T-cell (primary cell): ENCODE measurements at regions not wholly inside any gene's neighbourhood (a gene's known extent, or its start where the extent isn't known, plus 50 kb on each side); places are given as distances from the start of the nearest gene placed in this dataset.

Experiments used
- ATAC-seq, 4 experiments: fragments of 200-7000 bp in 3 of 4; fragments of 150-1000 bp in 1 of 4; cut with Tn5 transposase; replicated peaks in 1 of 4; 1 replicate in 3 of 4; 2 replicates in 1 of 4; pipeline ENCODE4 v1.10.0; 2021; ENCODE audit warnings: moderate library complexity in 3 of 4, mild to moderate bottlenecking in 2 of 4, moderate number of reproducible peaks in 1 of 4
- CTCF ChIA-PET, 2 donors: fragments of 300-600 bp; sonication (Branson Sonifier 250); formaldehyde crosslinking; loops; one replicate each; lab custom pipeline; 2022; ENCODE audit warnings: antibody characterized with exemption in 2 of 2; lab: Charles Lee
- POLR2A ChIA-PET, 2 donors: fragments of 300-600 bp; sonication (Branson Sonifier 250); formaldehyde crosslinking; loops; one replicate each; lab custom pipeline; 2022; ENCODE audit warnings: antibody characterized with exemption in 2 of 2; lab: Charles Lee
- DNase-seq, 35 experiments: peaks; one replicate each; pipeline versions ENCODE4 v3.0.0 to v3.0.0-alpha.2; 2013 to 2023
- H3K27ac ChIP-seq: one replicate; pipeline ENCODE4 v1.5.1; 2013; ENCODE audit warnings: low read length
- H3K27me3 ChIP-seq, 2 experiments: replicated peaks in 1 of 2; 1 replicate in 1 of 2; 2 replicates in 1 of 2; pipeline versions ENCODE4 v1.6.1 to v1.7.0; 2013; ENCODE audit warnings: low read length in 1 of 2, mixed read lengths in 1 of 2; ENCODE audit not compliant: control insufficient read depth in 2 of 2, insufficient read depth in 2 of 2; ENCODE audit errors: extremely low read depth in 1 of 2
- H3K36me3 ChIP-seq, 2 donors: 1 replicate in 1 of 2; 2 replicates in 1 of 2; pipeline versions ENCODE4 v1.6.1 to v1.7.0; 2013; ENCODE audit warnings: low read length in 1 of 2; ENCODE audit not compliant: control insufficient read depth in 2 of 2, insufficient read depth in 1 of 2; ENCODE audit errors: extremely low read depth in 1 of 2
- H3K4me1 ChIP-seq, 2 experiments: 1 replicate in 1 of 2; 2 replicates in 1 of 2; pipeline versions ENCODE4 v1.6.1 to v1.7.0; 2013; ENCODE audit warnings: low read length in 2 of 2, mixed read lengths in 1 of 2; ENCODE audit not compliant: insufficient read depth in 2 of 2, control insufficient read depth in 1 of 2; ENCODE audit errors: extremely low read depth in 1 of 2
- H3K4me3 ChIP-seq, 2 donors: 1 replicate in 1 of 2; 2 replicates in 1 of 2; pipeline versions ENCODE4 v1.5.1 to v1.7.0; 2013; ENCODE audit warnings: mild to moderate bottlenecking in 2 of 2, low read length in 1 of 2, moderate library complexity in 1 of 2; ENCODE audit not compliant: control insufficient read depth in 1 of 2; ENCODE audit errors: extremely low read depth in 1 of 2
- H3K9me3 ChIP-seq: 2 replicates; pipeline ENCODE4 v1.7.0; 2013
- H3K27ac Mint-ChIP-seq, 2 donors: one replicate each; pipeline ENCODE4 v1.8.0; 2020 to 2021; ENCODE audit warnings: mild to moderate bottlenecking in 2 of 2, mixed read lengths in 2 of 2
- H3K27me3 Mint-ChIP-seq, 2 donors: one replicate each; pipeline ENCODE4 v1.8.0; 2021 to 2022; ENCODE audit warnings: mixed read lengths in 2 of 2
- H3K36me3 Mint-ChIP-seq: one replicate; pipeline ENCODE4 v1.8.0; 2021; ENCODE audit warnings: mixed read lengths
- H3K4me1 Mint-ChIP-seq, 3 donors: one replicate each; pipeline ENCODE4 v1.8.0; 2020 to 2022; ENCODE audit warnings: mixed read lengths in 3 of 3, mild to moderate bottlenecking in 1 of 3
- H3K4me3 Mint-ChIP-seq, 3 donors: one replicate each; pipeline ENCODE4 v1.8.0; 2020 to 2022; ENCODE audit warnings: mild to moderate bottlenecking in 3 of 3, mixed read lengths in 3 of 3, moderate library complexity in 3 of 3
- H3K9me3 Mint-ChIP-seq, 3 donors: one replicate each; pipeline ENCODE4 v1.8.0; 2020 to 2022; ENCODE audit warnings: mixed read lengths in 3 of 3
- WGBS: methylation state at CpG from one replicate; pipeline ENCODE4 v1.1.5; 2013; ENCODE audit warnings: missing lambda C conversion rate; ENCODE audit not compliant: insufficient coverage; 5-methylcytosine and 5-hydroxymethylcytosine counted together

GRCh38 chr17:79541056-79541850, 69.6 kb downstream of the RBFOX3 start:
- peaks cover 12 to 32% of the 10 kb centered on the region in 2 donors for H3K27me3 Mint-ChIP-seq
- H3K36me3 Mint-ChIP-seq = no peaks in the 10 kb centered on the region
- POLR2A ChIA-PET = no interaction called here
- CTCF ChIA-PET = no interaction called here
- Histone ChIP-seq H3K36me3 (no peaks in the 10 kb centered on the region), H3K4me3 (no peak overlapping the region), H3K4me1 (no peaks in the 10 kb centered on the region), H3K27me3 (peaks cover 0 to 35% of the 10 kb centered on the region in 2 experiments), H3K27ac (no peak overlapping the region), H3K9me3 (no peaks in the 10 kb centered on the region)
- no peak for ATAC-seq
- H3K9me3 Mint-ChIP-seq = no peaks in the 10 kb centered on the region
- 85% methylated on average over 13 of the region's 15 CpGs for WGBS
- no peak for DNase-seq
- no peak overlapping the region for H3K27ac Mint-ChIP-seq
- no peaks in the 10 kb centered on the region for H3K4me1 Mint-ChIP-seq
- no peak overlapping the region for H3K4me3 Mint-ChIP-seq

DNA sequence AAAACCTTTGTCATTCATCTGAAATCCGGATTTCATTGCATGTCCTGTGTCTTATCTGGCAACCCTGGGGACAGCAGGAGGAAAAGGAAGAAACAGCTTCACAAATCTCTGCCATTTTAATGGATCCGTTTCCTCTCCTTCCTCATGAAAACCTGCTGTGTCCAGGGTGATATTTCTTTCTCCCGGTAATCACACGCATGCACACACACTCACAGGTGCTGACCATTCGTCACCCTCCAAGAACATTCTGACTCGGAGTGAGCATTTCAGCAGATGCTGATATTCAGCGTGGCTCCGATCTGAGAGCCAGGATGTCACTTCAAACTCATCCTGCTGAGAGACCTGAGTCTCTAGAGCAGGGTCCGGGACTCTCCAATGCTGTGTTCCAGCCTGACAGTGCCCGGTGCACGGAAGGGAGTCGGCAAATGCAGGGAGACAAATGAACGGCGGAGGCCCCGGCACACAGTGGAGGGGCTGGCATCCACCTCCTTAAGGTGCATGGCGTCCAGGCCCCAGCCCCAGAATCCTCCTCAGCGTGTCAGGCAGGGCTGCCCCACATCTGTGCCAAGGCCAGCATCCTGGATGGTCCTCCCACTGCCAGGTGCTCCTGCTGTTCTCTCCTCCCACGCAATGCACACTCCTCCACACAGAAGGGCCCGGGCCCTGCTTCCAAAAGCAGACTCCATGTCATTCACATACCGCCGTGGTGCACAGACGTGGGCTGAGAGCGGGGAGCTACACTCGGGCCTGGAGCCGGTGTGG, 70.7 kb downstream of the RBFOX3 start:
- peaks cover 7 to 23% of the 10 kb centered on the region in 2 donors for H3K27me3 Mint-ChIP-seq
- no peak for ATAC-seq
- H3K4me1 Mint-ChIP-seq = no peaks in the 10 kb centered on the region
- Histone ChIP-seq H3K9me3 (no peaks in the 10 kb centered on the region), H3K4me3 (no peak overlapping the region), H3K27me3 (peaks cover 0 to 40% of the 10 kb centered on the region in 2 experiments), H3K27ac (no peak overlapping the region), H3K4me1 (no peaks in the 10 kb centered on the region), H3K36me3 (no peaks in the 10 kb centered on the region)
- H3K4me3 Mint-ChIP-seq = no peak overlapping the region
- ChIA-PET CTCF (no interaction called here), POLR2A (no interaction called here)
- no peak overlapping the region for H3K27ac Mint-ChIP-seq
- no peaks in the 10 kb centered on the region for H3K36me3 Mint-ChIP-seq
- no peak for DNase-seq
- no peaks in the 10 kb centered on the region for H3K9me3 Mint-ChIP-seq
- WGBS = 86% methylated on average over 25 of the region's 25 CpGs

DNA sequence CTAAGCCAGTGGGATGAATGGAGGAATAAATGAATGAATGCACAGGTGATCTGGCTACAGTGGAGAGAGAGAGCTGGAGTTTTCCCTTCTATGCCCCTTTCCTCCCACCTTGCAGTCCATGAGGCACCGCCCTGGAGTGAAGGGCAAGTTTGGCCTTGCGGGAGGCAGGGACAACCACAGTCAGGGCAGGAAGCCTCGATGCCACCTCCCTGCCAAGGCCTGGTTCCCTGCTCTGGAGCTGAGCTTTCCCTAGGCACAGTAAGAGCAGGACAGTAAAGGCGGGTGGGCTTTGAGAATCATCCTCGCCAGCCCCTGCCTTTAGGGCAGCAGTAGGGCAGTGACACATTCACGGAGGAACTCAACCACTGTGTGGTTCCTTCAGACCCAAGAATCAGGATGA, 72.6 kb downstream of the RBFOX3 start:
- H3K36me3 Mint-ChIP-seq = no peaks in the 10 kb centered on the region
- CTCF ChIA-PET = no interaction called here
- Histone ChIP-seq H3K9me3 (no peaks in the 10 kb centered on the region), H3K4me3 (no peak overlapping the region), H3K36me3 (no peaks in the 10 kb centered on the region), H3K4me1 (no peaks in the 10 kb centered on the region), H3K27ac (no peak overlapping the region), H3K27me3 (peaks cover 0 to 39% of the 10 kb centered on the region in 2 experiments)
- peaks cover 9 to 17% of the 10 kb centered on the region in 2 donors for H3K27me3 Mint-ChIP-seq
- H3K9me3 Mint-ChIP-seq = no peaks in the 10 kb centered on the region
- ATAC-seq (no peak), DNase-seq (no peak)
- WGBS = 77% methylated on average over 6 of the region's 6 CpGs
- H3K4me3 Mint-ChIP-seq = no peak overlapping the region
- H3K4me1 Mint-ChIP-seq = no peaks in the 10 kb centered on the region
- POLR2A ChIA-PET = no interaction called here
- no peak overlapping the region for H3K27ac Mint-ChIP-seq

DNA sequence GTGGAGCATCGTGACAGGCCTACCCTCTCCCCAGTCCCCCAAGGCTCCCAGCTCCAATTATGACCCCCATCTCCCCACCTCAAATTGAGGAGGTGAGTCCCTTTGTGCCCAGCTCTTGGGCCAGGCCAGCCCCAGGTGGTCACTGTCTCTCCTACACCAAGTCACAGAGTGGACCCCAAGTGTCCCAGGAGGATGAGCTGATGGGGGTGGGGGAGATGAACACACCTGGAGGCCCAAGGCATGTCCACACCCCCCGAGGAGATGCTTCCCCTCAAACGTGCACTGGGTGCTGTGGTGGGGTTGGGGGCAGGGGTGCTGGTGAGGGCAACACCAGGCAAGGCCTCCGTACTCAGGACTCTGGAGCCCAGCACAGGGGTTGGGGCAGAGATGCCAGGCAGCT, 73.2 kb downstream of the RBFOX3 start:
- H3K27me3 Mint-ChIP-seq = peaks cover 9 to 20% of the 10 kb centered on the region in 2 donors
- no peak overlapping the region for H3K4me3 ChIP-seq
- DNase-seq = no peak
- WGBS = 49% methylated on average over 3 of the region's 4 CpGs
- H3K4me1 ChIP-seq = no peaks in the 10 kb centered on the region
- ChIA-PET POLR2A (no interaction called here), CTCF (no interaction called here)
- peaks cover 0 to 42% of the 10 kb centered on the region in 2 experiments for H3K27me3 ChIP-seq
- H3K4me1 Mint-ChIP-seq = no peaks in the 10 kb centered on the region
- no peak overlapping the region for H3K27ac ChIP-seq
- H3K9me3 Mint-ChIP-seq = no peaks in the 10 kb centered on the region
- ATAC-seq = no peak
- no peaks in the 10 kb centered on the region for H3K36me3 Mint-ChIP-seq
- H3K4me3 Mint-ChIP-seq = no peak overlapping the region
- no peaks in the 10 kb centered on the region for H3K9me3 ChIP-seq
- H3K27ac Mint-ChIP-seq = no peak overlapping the region
- H3K36me3 ChIP-seq = no peaks in the 10 kb centered on the region

DNA sequence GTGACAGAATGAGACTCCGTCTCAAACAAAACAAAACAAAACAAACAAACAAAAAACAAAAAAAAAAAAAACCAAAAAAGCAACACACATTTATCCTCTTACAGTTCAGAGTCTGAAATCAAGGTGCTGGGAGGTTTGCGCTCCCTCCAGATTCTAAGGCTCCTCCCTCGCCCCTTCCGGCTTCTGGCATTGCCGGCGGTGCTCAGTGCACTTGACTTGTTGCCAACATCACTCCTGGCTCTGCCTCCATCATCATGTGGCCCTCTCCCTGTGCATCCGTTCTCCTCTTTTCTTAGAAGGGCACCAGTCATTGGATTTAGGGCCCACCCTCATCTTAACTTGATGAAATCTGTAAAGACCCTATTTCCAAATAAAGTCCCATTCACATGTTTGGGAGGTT, 73.8 kb downstream of the RBFOX3 start:
- no peaks in the 10 kb centered on the region for H3K4me1 ChIP-seq
- DNase-seq (no peak), ATAC-seq (no peak)
- H3K27ac ChIP-seq = no peak overlapping the region
- no peaks in the 10 kb centered on the region for H3K9me3 Mint-ChIP-seq
- H3K27me3 ChIP-seq = peaks cover 0 to 48% of the 10 kb centered on the region in 2 experiments
- H3K4me1 Mint-ChIP-seq = no peaks in the 10 kb centered on the region
- H3K36me3 Mint-ChIP-seq = no peaks in the 10 kb centered on the region
- ChIA-PET CTCF (no interaction called here), POLR2A (no interaction called here)
- H3K36me3 ChIP-seq = no peaks in the 10 kb centered on the region
- H3K27ac Mint-ChIP-seq = no peak overlapping the region
- H3K9me3 ChIP-seq = no peaks in the 10 kb centered on the region
- H3K4me3 ChIP-seq = no peak overlapping the region
- no peak overlapping the region for H3K4me3 Mint-ChIP-seq
- peaks cover 14 to 21% of the 10 kb centered on the region in 2 donors for H3K27me3 Mint-ChIP-seq
- 97% methylated on average over 4 of the region's 7 CpGs for WGBS

DNA sequence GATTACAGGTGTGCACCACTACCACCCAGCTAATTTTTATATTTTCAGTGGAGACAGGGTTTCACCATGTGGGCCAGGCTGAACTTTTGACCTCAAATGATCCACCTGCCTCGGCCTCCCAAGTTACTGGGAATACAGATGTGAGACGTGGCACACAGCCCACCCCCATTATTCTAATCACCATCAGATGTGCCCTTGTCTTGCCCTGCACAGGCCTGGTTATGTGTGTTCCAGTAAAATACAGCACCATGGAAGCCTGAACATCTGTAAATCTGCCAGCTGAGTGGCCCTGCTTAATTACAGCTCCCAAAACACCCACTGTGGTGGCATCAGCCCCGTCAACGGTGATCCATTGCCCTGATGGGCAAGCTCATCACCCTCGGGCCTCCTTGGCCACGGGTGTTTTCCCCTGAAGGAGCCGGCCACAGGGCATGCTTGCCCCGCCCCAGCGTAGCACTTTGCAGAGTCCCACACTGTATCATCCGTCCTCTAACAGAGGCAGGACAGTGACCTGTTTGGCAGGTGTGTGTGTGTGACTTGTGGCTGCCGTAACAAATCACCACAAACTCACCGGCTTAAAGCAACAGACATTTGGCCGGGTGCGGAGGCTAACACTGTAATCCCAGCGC, 74.5 kb downstream of the RBFOX3 start:
- ATAC-seq = no peak
- CTCF ChIA-PET = interaction anchor here in 1 of 2 donors (0.7 kb wide), 1 partner anchor 9 kb away, joined by 5 read pairs; no protein-coding TSS in a partner anchor

More for the DNA sequence above, 74.5 kb downstream of the RBFOX3 start:
- H3K4me3 Mint-ChIP-seq = no peak overlapping the region
- no peak for DNase-seq
- Histone ChIP-seq H3K36me3 (no peaks in the 10 kb centered on the region), H3K9me3 (no peaks in the 10 kb centered on the region), H3K4me3 (no peak overlapping the region), H3K27me3 (peaks cover 0 to 53% of the 10 kb centered on the region in 2 experiments), H3K27ac (no peak overlapping the region), H3K4me1 (no peaks in the 10 kb centered on the region)
- H3K27ac Mint-ChIP-seq = no peak overlapping the region
- no peaks in the 10 kb centered on the region for H3K9me3 Mint-ChIP-seq
- WGBS = 83% methylated on average over 6 of the region's 15 CpGs
- POLR2A ChIA-PET = no interaction called here
- H3K4me1 Mint-ChIP-seq = no peaks in the 10 kb centered on the region
- H3K36me3 Mint-ChIP-seq = no peaks in the 10 kb centered on the region
- H3K27me3 Mint-ChIP-seq = peaks cover 14 to 22% of the 10 kb centered on the region in 2 donors
